Neuronal stem cell (in vitro differentiated cells): ENCODE measurements at regions not wholly inside any gene's neighbourhood (a gene's known extent, or its start where the extent isn't known, plus 50 kb on each side); places are given as distances from the start of the nearest gene placed in this dataset.

Experiments
- DNase-seq: peaks from one replicate; pipeline ENCODE4 v3.0.0-alpha.2; 2013; ENCODE audit warnings: low spot score
- H2AFZ ChIP-seq: one replicate; pipeline ENCODE4 v1.6.1; 2013; ENCODE audit warnings: mild to moderate bottlenecking, low read length, inconsistent platforms
- H2AK5ac ChIP-seq: 2 replicates; pipeline ENCODE4 v1.6.1; 2013; ENCODE audit warnings: low read depth, mild to moderate bottlenecking, inconsistent platforms, low read length, moderate library complexity, mixed read lengths
- H2BK120ac ChIP-seq: 2 replicates; pipeline ENCODE4 v1.6.1; 2013; ENCODE audit warnings: low read depth, mild to moderate bottlenecking, inconsistent platforms, low read length, moderate library complexity, mixed read lengths
- H2BK12ac ChIP-seq: one replicate; pipeline ENCODE4 v1.6.1; 2013; ENCODE audit warnings: low read length, inconsistent platforms
- H2BK15ac ChIP-seq: 2 replicates; pipeline ENCODE4 v1.6.1; 2013; ENCODE audit warnings: mild to moderate bottlenecking, low read length, inconsistent platforms, mixed read lengths
- H2BK5ac ChIP-seq: one replicate; pipeline ENCODE4 v1.6.1; 2013; ENCODE audit warnings: inconsistent platforms, mild to moderate bottlenecking, low read length, moderate library complexity
- H3K14ac ChIP-seq: one replicate; pipeline ENCODE4 v1.6.1; 2013; ENCODE audit warnings: low read length, inconsistent platforms
- H3K18ac ChIP-seq: 2 replicates; pipeline ENCODE4 v1.6.1; 2013; ENCODE audit warnings: low read length, inconsistent platforms
- H3K23ac ChIP-seq: 2 replicates; pipeline ENCODE4 v1.6.1; 2013; ENCODE audit warnings: low read depth, mild to moderate bottlenecking, mixed read lengths, low read length, inconsistent platforms; ENCODE audit not compliant: poor library complexity
- H3K27ac ChIP-seq: replicated peaks from 3 replicates; pipeline ENCODE4 v1.5.1; 2013; ENCODE audit warnings: low read length, inconsistent platforms
- H3K27me3 ChIP-seq, 3 experiments: 2 replicates each; pipeline ENCODE4 v1.6.1; 2013; ENCODE audit warnings: low read length in 3 of 3, mild to moderate bottlenecking in 2 of 3, inconsistent platforms in 1 of 3, low read depth in 1 of 3, mixed read lengths in 1 of 3, moderate library complexity in 1 of 3; ENCODE audit not compliant: control insufficient read depth in 3 of 3, insufficient read depth in 3 of 3
- H3K36me3 ChIP-seq, 2 donors: replicated peaks in 1 of 2; 2 replicates each; pipeline ENCODE4 v1.6.1; 2013; ENCODE audit warnings: low read length in 2 of 2; ENCODE audit not compliant: control insufficient read depth in 2 of 2, insufficient read depth in 2 of 2
- H3K4ac ChIP-seq: 2 replicates; pipeline ENCODE4 v1.6.1; 2013; ENCODE audit warnings: inconsistent platforms, mild to moderate bottlenecking, low read length, moderate library complexity
- H3K4me1 ChIP-seq, 2 donors: 1 replicate in 1 of 2; 2 replicates in 1 of 2; pipeline ENCODE4 v1.6.1; 2013; ENCODE audit warnings: low read length in 2 of 2, low read depth in 1 of 2; ENCODE audit not compliant: control insufficient read depth in 2 of 2, insufficient read depth in 1 of 2
- H3K4me2 ChIP-seq: one replicate; pipeline ENCODE4 v1.6.1; 2013; ENCODE audit warnings: mild to moderate bottlenecking, low read length, inconsistent platforms; ENCODE audit not compliant: insufficient read depth, poor library complexity, severe bottlenecking
- H3K4me3 ChIP-seq, 2 donors: 2 replicates each; pipeline ENCODE4 v1.5.1; 2013; ENCODE audit warnings: low read length in 2 of 2, mild to moderate bottlenecking in 2 of 2, inconsistent platforms in 1 of 2, moderate library complexity in 1 of 2
- H3K79me1 ChIP-seq: one replicate; pipeline ENCODE4 v1.6.1; 2013; ENCODE audit warnings: low read depth, mild to moderate bottlenecking, inconsistent platforms, low read length, moderate library complexity
- H3K9ac ChIP-seq: one replicate; pipeline ENCODE4 v1.6.1; 2013; ENCODE audit warnings: mild to moderate bottlenecking, low read depth, low read length, inconsistent platforms; ENCODE audit not compliant: poor library complexity
- H3K9me3 ChIP-seq, 2 donors: replicated peaks in 1 of 2; 2 replicates each; pipeline versions ENCODE3 to v1.6.1; 2013; ENCODE audit warnings: low read length in 2 of 2, mild to moderate bottlenecking in 2 of 2, inconsistent platforms in 1 of 2, low read depth in 1 of 2, mixed read lengths in 1 of 2, moderate library complexity in 1 of 2; ENCODE audit not compliant: control insufficient read depth in 2 of 2, insufficient read depth in 1 of 2
- H4K8ac ChIP-seq: one replicate; pipeline ENCODE4 v1.6.1; 2013; ENCODE audit warnings: low read depth, mild to moderate bottlenecking, inconsistent platforms, low read length, moderate library complexity
- H4K91ac ChIP-seq: one replicate; pipeline ENCODE4 v1.6.1; 2013; ENCODE audit warnings: low read length, low read depth, mild to moderate bottlenecking, inconsistent platforms; ENCODE audit not compliant: poor library complexity
- WGBS, 2 donors: extraction: QIAGEN DNeasy Blood & Tissue Kit; methylation state at CpG; one replicate each; pipeline ENCODE4 v1.1.7; 2013; ENCODE audit warnings: missing lambda C conversion rate in 2 of 2, mixed read lengths in 1 of 2; ENCODE audit not compliant: insufficient read length in 2 of 2, insufficient replicate concordance in 1 of 2; ENCODE audit errors: extremely low coverage in 2 of 2; 5-methylcytosine and 5-hydroxymethylcytosine counted together

GRCh38 chr9:91486699-91487497 is 63.3 kb upstream of the NFIL3 start:
- Histone ChIP-seq H3K9ac (no peak overlapping the region), H3K27ac (no peak overlapping the region), H3K23ac (no peak overlapping the region), H3K4me2 (no peak overlapping the region), H3K4me1 (no peaks in the 10 kb centered on the region), H3K14ac (no peak overlapping the region), H4K91ac (no peak overlapping the region), H2BK15ac (no peak overlapping the region), H3K18ac (no peak overlapping the region), H3K4me3 (no peak overlapping the region), H2BK120ac (no peak overlapping the region), H3K79me1 (no peaks in the 10 kb centered on the region), H4K8ac (no peak overlapping the region), H3K9me3 (no peaks in the 10 kb centered on the region), H2AK5ac (no peak overlapping the region), H2BK5ac (no peak overlapping the region), H3K27me3 (peaks cover 0 to 3% (median 0%) of the 10 kb centered on the region in 3 experiments), H2AFZ (no peak overlapping the region), H3K4ac (no peak overlapping the region), H3K36me3 (no peaks in the 10 kb centered on the region), H2BK12ac (no peak overlapping the region)
- no peak for DNase-seq
- WGBS, 2 donors = no CpG with 5 or more reads among the region's 6 CpGs

DNA sequence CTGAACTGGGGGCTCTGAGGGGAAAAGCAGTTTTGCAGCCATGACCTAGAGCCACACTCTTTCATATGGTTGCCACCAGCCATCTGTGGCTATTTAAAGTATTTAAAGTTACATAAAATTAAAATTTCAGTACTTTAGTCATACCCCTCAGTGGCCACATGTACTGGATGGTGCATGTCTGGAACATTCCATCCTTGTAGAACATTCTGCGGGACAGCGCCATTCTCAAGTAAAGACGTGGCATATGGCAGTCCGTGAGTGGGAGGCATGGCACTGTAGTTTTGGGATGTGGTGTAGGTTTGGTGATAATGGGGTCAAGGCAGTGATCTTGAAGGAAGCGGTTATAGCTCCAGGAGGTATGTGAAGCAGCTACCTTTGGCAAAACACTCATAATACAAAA is 61.4 kb upstream of the NFIL3 start:
- Histone ChIP-seq H3K27me3 (peaks cover 0 to 3% (median 0%) of the 10 kb centered on the region in 3 experiments), H3K4me1 (no peaks in the 10 kb centered on the region), H3K18ac (no peak overlapping the region), H3K27ac (no peak overlapping the region), H3K14ac (no peak overlapping the region), H3K4me2 (no peak overlapping the region), H4K8ac (no peak overlapping the region), H3K4ac (no peak overlapping the region), H3K23ac (no peak overlapping the region), H2BK120ac (no peak overlapping the region), H3K36me3 (no peaks in the 10 kb centered on the region), H2AK5ac (no peak overlapping the region), H2BK12ac (no peak overlapping the region), H3K79me1 (no peaks in the 10 kb centered on the region), H3K4me3 (no peak overlapping the region), H2AFZ (no peak overlapping the region), H2BK15ac (no peak overlapping the region), H3K9ac (no peak overlapping the region), H4K91ac (no peak overlapping the region), H2BK5ac (no peak overlapping the region), H3K9me3 (no peaks in the 10 kb centered on the region)
- DNase-seq = no peak
- WGBS, 2 donors = no CpG with 5 or more reads among the region's 5 CpGs

DNA sequence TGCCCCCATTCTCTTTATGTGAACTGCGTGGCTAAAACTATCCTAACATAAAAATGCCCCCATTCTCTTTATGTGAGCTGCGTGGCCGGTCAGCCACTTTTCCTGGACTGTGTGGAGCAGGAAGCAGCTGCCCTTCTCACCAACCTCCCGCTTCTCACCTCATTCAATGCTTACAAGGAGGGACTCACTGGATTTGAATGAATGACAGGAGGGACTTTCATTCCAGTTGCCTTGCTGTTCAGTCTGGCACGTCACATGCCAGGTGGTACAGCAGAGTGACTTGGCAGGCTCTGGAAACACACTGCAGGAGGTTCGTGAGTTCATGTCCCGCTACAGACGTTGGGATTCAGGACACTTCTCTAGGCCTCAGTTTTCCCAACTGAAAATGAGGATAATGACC is 60.2 kb upstream of the NFIL3 start:
- no peak overlapping the region for H3K4me3 ChIP-seq

GRCh38 chr9:91483189-91483691 is 59.6 kb upstream of the NFIL3 start:
- Histone ChIP-seq H3K9me3 (no peaks in the 10 kb centered on the region), H4K91ac (no peak overlapping the region), H3K79me1 (no peaks in the 10 kb centered on the region), H3K4ac (no peak overlapping the region), H3K27me3 (peaks cover 0 to 3% (median 0%) of the 10 kb centered on the region in 3 experiments), H2BK120ac (no peak overlapping the region), H2BK12ac (no peak overlapping the region), H2BK15ac (no peak overlapping the region), H3K4me1 (no peaks in the 10 kb centered on the region), H4K8ac (no peak overlapping the region), H2BK5ac (no peak overlapping the region), H3K9ac (no peak overlapping the region), H3K36me3 (no peaks in the 10 kb centered on the region), H3K23ac (no peak overlapping the region), H3K4me2 (no peak overlapping the region), H3K27ac (no peak overlapping the region), H2AFZ (no peak overlapping the region), H3K18ac (peak overlapping the region; percentile 19), H3K4me3 (no peak overlapping the region), H3K14ac (no peak overlapping the region), H2AK5ac (no peak overlapping the region)
- DNase-seq = no peak
- WGBS, 2 donors = no CpG with 5 or more reads among the region's 5 CpGs

More for the DNA sequence above, 60.2 kb upstream of the NFIL3 start:
- H2BK15ac ChIP-seq = no peak overlapping the region
- no peak overlapping the region for H2BK5ac ChIP-seq
- H3K79me1 ChIP-seq = no peaks in the 10 kb centered on the region
- no peak overlapping the region for H2BK12ac ChIP-seq
- no peak overlapping the region for H3K23ac ChIP-seq
- H4K8ac ChIP-seq = no peak overlapping the region
- H3K4ac ChIP-seq = no peak overlapping the region
- peaks cover 0 to 3% (median 0%) of the 10 kb centered on the region in 3 experiments for H3K27me3 ChIP-seq
- H3K18ac ChIP-seq = no peak overlapping the region
- H3K9ac ChIP-seq = no peak overlapping the region
- H3K14ac ChIP-seq = no peak overlapping the region
- H3K36me3 ChIP-seq = no peaks in the 10 kb centered on the region
- no peak overlapping the region for H3K4me2 ChIP-seq
- no CpG with 5 or more reads among the region's 8 CpGs for WGBS, 2 donors
- no peak overlapping the region for H4K91ac ChIP-seq
- no peak overlapping the region for H2AFZ ChIP-seq
- DNase-seq = no peak
- H3K9me3 ChIP-seq = no peaks in the 10 kb centered on the region
- no peak overlapping the region for H2AK5ac ChIP-seq
- H3K27ac ChIP-seq = no peak overlapping the region
- H2BK120ac ChIP-seq = no peak overlapping the region
- no peaks in the 10 kb centered on the region for H3K4me1 ChIP-seq
